Right cardiac atrium (tissue), 5 donors: ENCODE measurements at regions not wholly inside any gene's neighbourhood (a gene's known extent, or its start where the extent isn't known, plus 50 kb on each side); places are given as distances from the start of the nearest gene placed in this dataset.

ENCODE experiments used
- ATAC-seq, 2 donors: fragments of 200-7000 bp; cut with Tn5 transposase; one replicate each; pipeline versions ENCODE4 v1.8.0 to v1.9.1; 2020; ENCODE audit warnings: moderate library complexity in 2 of 2, mild to moderate bottlenecking in 1 of 2
- DNase-seq, 3 donors: peaks; one replicate each; pipeline ENCODE4 v3.0.0-alpha.2; 2020
- H3K27ac ChIP-seq: one replicate; pipeline ENCODE4 v1.5.1; 2013; ENCODE audit warnings: mild to moderate bottlenecking, low read length, control low read depth, moderate library complexity
- H3K27me3 ChIP-seq: one replicate; pipeline ENCODE4 v1.6.1; 2013; ENCODE audit not compliant: control insufficient read depth, insufficient read depth
- H3K4me1 ChIP-seq: one replicate; pipeline ENCODE4 v1.6.1; 2013; ENCODE audit warnings: low read length; ENCODE audit not compliant: control insufficient read depth, insufficient read depth
- H3K4me3 ChIP-seq: one replicate; pipeline ENCODE4 v1.5.1; 2013; ENCODE audit warnings: low read length, control low read depth
- H3K9me3 ChIP-seq: one replicate; pipeline ENCODE4 v1.6.1; 2013; ENCODE audit warnings: low read length; ENCODE audit not compliant: control insufficient read depth
- WGBS: extraction: QIAGEN DNeasy Blood & Tissue Kit; methylation state at CpG from one replicate; pipeline ENCODE4 v1.1.7; 2013; 5-methylcytosine and 5-hydroxymethylcytosine counted together
- intact Hi-C, 4 donors: fragments of 100-400 bp; cut with DNase I; formaldehyde crosslinking; loops; one replicate each; pipeline versions ENCODE4 v1.11.0 to v1.14.0; 2022 to 2023
- donor health status: healthy with polysubstance abuse.
- donor health status: DM: no; HTN: yes; CAD: no.
- donor health status: DM: no; HTN: no; CAD: no.
- donor health status: DM: no; HTN: yes; CAD: no; lungs with severe emphysema.
- donor health status: DM: yes; HTN: yes; CAD: no.

DNA sequence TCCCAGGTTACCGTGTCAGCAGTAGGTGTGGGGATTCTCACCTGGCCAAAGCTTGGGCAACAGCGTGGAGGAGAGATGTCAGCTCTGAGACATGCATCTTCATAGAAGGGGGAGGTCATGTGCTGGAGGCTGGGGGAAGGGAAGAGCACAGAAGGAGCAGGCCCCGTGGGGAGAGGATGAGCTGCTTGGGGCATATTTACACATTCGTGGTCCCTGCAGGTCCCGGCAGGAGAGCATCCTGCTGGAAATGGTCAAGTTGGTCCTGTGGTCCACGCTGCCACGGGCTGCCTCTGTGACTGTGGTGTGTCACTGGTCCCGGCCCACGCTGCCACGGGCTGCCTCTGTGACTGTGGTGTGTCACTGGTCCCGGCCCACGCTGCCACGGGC is 195.1 kb upstream of the TWIST2 start:
- H3K9me3 ChIP-seq = no peaks in the 10 kb centered on the region
- no peak overlapping the region for H3K27ac ChIP-seq
- WGBS = 92% methylated on average over 10 of the region's 13 CpGs
- ATAC-seq (no peak), DNase-seq (no peak)
- intact Hi-C loops = no loop called here
- H3K4me1 ChIP-seq = no peaks in the 10 kb centered on the region
- H3K27me3 ChIP-seq = no peaks in the 10 kb centered on the region
- no peak overlapping the region for H3K4me3 ChIP-seq

DNA sequence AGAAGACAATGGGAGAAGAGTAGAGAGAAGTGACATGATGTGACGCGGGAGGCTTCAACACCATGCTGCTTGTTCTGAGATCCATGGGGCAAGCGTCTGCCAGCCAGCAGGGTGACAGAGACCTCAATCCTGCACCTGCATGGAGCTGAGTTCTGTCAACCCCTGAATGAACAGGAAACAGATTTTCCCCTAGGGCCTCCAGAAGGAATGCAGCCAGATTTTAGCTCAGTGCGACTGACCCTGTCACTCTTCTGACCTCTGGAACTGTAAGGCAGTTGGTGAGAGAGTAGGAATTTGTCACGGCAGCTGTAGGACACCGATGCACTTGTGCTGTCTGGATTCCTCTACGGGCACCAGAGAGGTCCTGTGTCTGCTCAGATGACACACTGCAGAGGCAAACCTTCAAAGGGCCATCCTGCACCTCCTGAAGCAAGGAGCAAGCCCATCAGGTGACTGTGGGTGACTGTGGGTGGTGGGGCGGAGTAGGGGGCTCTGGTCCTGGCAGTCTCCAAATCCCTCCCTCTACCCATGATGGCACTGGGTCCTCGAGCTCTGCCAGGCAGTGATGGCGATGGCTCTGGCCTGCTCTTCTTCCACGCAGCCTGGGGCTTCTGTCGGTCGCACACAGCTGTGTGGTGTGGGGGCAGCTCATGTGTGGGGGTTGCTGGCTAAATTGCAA is 194.3 kb upstream of the TWIST2 start:
- WGBS = 71% methylated on average over 13 of the region's 13 CpGs
- DNase-seq = no peak
- ATAC-seq = no peak
- H3K4me1 ChIP-seq = no peaks in the 10 kb centered on the region
- no peak overlapping the region for H3K27ac ChIP-seq
- H3K4me3 ChIP-seq = no peak overlapping the region
- no peaks in the 10 kb centered on the region for H3K9me3 ChIP-seq
- no peaks in the 10 kb centered on the region for H3K27me3 ChIP-seq
- intact Hi-C loops = no loop called here

DNA sequence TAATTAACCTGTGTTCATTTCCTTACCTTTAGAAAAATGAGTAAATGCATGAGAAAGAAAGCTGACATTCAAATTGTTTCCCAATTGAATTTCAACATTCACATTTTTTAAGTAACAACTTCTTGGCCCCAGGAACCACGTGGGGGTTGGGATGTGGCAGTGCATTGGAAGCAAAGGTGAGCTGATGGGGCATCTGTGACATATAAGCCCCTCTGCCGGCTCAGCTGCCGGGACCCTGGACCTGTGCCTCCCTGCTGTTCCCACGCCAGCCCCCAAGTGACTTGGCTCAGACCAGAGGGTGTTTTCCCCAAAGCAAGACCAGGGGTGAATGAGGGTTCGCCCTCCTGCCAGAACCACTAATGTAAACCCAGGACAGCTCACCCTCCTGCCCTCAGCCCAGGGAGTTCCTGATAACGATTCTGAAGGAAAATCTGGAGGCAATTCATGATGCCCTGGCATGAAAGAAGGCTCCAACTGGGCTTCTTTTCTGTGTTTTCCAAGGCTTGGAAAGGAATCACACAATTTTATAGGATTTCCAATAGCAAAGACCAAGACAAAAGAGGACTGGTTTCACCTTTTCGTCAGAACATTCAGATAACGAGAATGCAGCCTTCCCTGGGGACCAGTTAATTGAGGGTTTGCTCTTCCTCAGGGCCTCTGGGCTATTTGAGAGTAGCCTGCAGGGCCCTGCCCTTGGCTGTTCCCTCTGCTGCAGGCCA is 193.2 kb upstream of the TWIST2 start:
- H3K9me3 ChIP-seq = no peaks in the 10 kb centered on the region
- no peak overlapping the region for H3K4me3 ChIP-seq
- H3K27me3 ChIP-seq = no peaks in the 10 kb centered on the region
- no peak for ATAC-seq
- no peak for DNase-seq
- no peaks in the 10 kb centered on the region for H3K4me1 ChIP-seq
- 74% methylated on average over 8 of the region's 8 CpGs for WGBS
- intact Hi-C loops = no loop called here
- H3K27ac ChIP-seq = no peak overlapping the region

DNA sequence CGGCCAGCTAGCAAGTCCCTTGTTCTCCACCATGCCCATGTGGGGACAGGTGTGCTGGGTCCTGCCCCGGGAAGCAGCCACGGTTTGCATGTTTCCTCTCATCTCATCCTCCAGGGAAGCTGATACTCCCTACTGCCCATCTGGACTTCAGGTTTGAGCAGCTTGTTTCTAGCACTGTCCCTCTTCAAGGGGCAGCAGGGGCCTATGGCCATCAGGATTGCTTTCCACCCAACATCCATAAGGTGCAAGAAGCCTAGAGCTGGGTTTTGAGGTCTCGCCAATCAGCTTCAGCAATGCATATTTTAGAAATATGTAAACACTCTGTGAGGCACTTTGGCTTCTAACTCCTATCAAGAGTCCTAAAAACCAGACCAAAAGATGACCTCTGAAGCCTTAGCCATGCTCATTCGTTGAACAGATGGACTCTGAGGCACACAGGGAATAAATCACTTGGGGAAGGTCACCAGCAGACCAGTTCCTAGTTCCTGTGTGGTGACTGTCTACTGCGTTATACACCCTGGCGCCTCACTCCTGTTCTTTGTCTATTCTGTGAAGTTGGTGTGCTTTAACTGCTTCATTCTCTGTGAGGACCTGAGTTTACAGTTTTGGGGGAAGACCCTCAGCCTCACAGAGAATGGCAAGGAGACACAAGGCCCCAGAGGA is 192.6 kb upstream of the TWIST2 start:
- WGBS = 74% methylated on average over 7 of the region's 7 CpGs
- Histone ChIP-seq H3K4me1 (no peaks in the 10 kb centered on the region), H3K27ac (no peak overlapping the region), H3K4me3 (no peak overlapping the region), H3K9me3 (no peaks in the 10 kb centered on the region), H3K27me3 (no peaks in the 10 kb centered on the region)
- no peak for DNase-seq
- intact Hi-C loops = no loop called here
- no peak for ATAC-seq

DNA sequence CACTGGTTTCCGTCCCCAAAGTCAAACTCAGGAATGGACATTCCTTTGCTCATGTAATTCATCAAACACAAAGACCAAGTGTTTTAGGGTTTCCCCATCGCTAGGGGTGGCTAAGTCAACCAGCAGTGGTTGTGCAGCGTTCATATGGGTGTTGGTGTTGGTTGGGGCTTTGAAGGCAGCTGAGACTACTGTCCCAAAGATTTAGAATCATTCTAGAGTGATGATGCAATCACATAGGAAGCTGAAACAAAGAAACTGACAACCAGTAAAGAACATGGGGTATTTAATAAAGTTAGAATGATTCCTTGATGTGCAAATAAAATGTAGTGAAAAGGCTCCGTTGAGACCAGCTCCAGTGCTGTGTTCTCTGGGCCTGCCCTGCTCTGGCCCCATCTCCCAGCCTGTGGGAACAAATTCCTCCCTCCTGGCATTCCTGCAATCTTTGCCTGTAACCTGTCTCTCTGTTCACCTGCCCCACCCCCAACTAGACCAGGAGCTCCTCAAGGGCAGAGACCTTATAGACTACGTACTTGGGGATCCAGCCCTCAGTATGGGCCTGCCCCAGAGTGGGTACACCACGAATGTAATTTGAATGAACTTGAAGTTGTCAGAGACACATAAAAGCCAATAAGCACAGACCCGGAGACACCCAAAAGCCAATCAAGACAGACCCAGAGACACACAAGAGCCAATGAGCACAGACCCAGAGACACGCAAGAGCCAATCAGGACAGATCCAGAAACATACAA is 191.7 kb upstream of the TWIST2 start:
- no peaks in the 10 kb centered on the region for H3K4me1 ChIP-seq
- ATAC-seq (no peak), DNase-seq (no peak)
- no peak overlapping the region for H3K27ac ChIP-seq
- H3K9me3 ChIP-seq = no peaks in the 10 kb centered on the region
- WGBS = 73% methylated on average over 8 of the region's 8 CpGs
- H3K27me3 ChIP-seq = no peaks in the 10 kb centered on the region
- no peak overlapping the region for H3K4me3 ChIP-seq
- intact Hi-C loops = no loop called here

DNA sequence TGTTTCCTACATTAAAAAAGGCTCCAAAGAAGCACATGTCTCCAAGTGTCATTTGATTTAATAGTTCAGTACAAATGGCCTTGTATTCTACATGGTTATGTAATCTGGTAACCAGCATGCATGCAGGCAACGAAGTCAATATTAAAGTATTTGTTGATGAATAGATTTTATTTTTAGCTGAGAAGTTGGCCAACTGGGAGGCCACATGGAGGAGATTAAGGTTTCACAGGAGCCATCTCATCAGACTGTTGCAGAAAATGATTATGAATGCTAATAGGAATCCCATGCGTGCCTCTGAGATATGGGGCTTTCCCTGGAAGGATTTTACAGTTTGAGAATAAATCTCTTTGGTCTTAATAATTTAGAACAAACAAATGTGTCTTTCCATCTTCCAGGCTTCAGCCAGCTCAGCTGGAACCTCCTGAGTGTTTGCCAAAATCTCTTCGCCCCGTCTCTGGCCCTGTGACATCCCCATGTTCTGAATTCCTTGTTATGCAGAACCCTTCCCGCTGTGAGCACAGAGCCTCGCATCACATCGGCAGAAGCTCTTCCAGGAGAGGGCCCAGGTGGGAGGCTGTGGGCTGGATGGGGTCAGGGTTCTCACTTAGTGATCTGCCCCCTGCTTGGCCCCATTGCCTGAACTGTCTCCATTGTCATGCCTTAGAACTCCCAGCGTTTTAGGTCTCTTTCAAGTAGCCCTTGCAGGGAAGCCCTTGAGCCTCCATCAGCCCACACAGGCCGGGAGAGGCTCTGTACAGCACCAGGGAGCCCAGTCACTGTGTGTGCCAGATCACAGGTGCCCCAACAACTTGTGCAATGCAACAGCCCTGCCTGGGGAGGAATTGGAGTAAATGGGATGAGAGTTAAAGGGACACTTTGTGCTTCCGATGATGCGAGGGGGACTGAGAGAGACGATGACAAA is 190.5 kb upstream of the TWIST2 start:
- Histone ChIP-seq H3K4me3 (no peak overlapping the region), H3K9me3 (no peaks in the 10 kb centered on the region), H3K4me1 (no peaks in the 10 kb centered on the region), H3K27ac (no peak overlapping the region), H3K27me3 (no peaks in the 10 kb centered on the region)
- intact Hi-C loops = no loop called here
- no peak for ATAC-seq
- no peak for DNase-seq
- 50% methylated on average over 12 of the region's 12 CpGs for WGBS

DNA sequence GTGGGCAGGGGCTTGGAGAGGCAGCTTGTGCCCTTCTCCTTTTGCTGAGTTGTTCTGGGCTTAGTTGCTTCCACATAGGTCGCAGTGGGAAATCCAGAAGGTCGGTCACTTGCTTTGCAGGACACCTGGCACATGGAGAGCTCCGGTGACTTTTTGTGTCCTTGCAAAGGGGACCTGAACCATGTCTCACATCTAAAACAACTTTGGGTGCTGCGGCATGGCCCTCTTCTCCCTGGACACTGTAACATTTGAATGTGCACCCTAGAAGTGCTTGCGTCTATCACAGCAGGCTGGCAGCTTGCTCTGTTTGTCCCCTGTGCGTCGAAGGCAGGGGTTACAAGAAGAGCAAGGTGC is 189.9 kb upstream of the TWIST2 start:
- H3K27ac ChIP-seq = no peak overlapping the region
- H3K9me3 ChIP-seq = no peaks in the 10 kb centered on the region
- WGBS = 94% methylated on average over 7 of the region's 7 CpGs
- DNase-seq (no peak), ATAC-seq (no peak)
- H3K4me3 ChIP-seq = no peak overlapping the region
- intact Hi-C loops = no loop called here
- no peaks in the 10 kb centered on the region for H3K4me1 ChIP-seq
- H3K27me3 ChIP-seq = no peaks in the 10 kb centered on the region

DNA sequence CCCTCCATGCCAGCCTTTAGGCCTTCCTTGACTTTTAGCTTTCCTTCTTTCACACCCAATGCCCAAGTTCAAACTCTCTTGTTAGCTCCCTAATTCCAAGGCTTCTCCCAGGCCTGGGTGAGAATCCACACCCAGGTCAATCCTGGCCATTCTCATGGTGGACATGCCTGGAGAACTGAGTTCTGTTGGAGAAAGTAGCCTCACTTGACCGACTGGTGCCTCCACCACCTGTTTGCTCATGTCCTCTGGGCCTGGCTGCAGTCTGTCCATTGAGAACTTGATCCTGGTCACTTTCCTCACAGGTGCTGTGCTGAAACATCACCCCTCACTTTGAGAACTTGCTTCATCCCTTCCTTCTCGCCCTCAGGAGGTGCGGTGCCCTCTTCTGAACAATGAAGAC is 189.1 kb upstream of the TWIST2 start:
- Histone ChIP-seq H3K4me1 (no peaks in the 10 kb centered on the region), H3K9me3 (no peaks in the 10 kb centered on the region), H3K27me3 (no peaks in the 10 kb centered on the region), H3K27ac (no peak overlapping the region), H3K4me3 (no peak overlapping the region)
- DNase-seq (no peak), ATAC-seq (no peak)
- WGBS = 86% methylated on average over 3 of the region's 3 CpGs
- intact Hi-C loops = no loop called here

DNA sequence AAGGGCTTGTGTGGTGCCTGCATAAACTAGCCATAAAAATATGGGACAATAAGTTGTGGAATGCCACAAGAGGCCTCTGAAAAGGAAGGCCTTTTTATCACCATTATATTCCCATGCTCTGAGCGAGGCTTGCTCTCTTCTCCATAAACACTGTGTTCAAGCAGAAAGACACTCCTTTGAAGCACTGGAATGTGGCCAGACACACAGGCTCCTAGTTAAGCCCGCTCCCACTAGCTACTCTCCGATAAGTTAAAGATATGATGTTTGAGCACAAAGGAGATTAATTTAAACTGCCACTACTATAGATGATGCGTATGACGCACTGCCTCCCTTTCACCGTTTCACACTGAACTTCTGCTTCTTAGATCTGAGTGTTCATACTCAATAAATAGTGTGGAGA is 188.7 kb upstream of the TWIST2 start:
- DNase-seq (no peak), ATAC-seq (no peak)
- intact Hi-C loops = no loop called here
- no peak overlapping the region for H3K4me3 ChIP-seq
- H3K27ac ChIP-seq = no peak overlapping the region
- H3K27me3 ChIP-seq = no peaks in the 10 kb centered on the region
- no peaks in the 10 kb centered on the region for H3K9me3 ChIP-seq
- 67% methylated on average over 6 of the region's 6 CpGs for WGBS
- H3K4me1 ChIP-seq = no peaks in the 10 kb centered on the region

DNA sequence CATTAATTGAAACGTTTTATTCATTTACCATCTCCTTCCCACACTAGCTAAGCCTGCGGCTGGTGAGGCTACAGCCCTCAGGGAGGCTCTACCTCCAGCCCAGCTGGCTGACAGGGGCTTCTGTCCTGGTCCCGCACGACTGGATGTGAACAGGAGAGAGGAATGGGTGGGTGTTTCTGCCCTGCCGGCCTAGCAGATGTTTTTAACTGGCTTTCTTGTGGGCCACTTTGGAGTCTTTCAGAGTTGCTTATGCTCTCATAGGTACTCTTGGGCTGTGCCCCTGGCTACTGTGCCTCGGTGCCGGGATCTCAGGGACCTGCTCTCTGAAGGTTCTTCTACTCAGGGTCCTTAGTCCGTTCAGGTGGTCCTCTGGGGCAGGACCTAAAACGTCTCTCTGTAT is 184.3 kb upstream of the TWIST2 start:
- no peak for ATAC-seq
- WGBS = 74% methylated on average over 9 of the region's 9 CpGs
- DNase-seq = no peak
- Histone ChIP-seq H3K9me3 (no peaks in the 10 kb centered on the region), H3K27me3 (no peaks in the 10 kb centered on the region), H3K27ac (no peak overlapping the region), H3K4me1 (no peaks in the 10 kb centered on the region), H3K4me3 (no peak overlapping the region)
- intact Hi-C loops = no loop called here
